Loucy (cell line): ENCODE measurements at regions not wholly inside any gene's neighbourhood (a gene's known extent, or its start where the extent isn't known, plus 50 kb on each side); places are given as distances from the start of the nearest gene placed in this dataset.

Experiments
- EZH2phosphoT487 ChIP-seq: fragments of 200-600 bp; IDR thresholded peaks from 2 replicates; pipeline ENCODE4 v1.6.1; 2018; ENCODE audit warnings: antibody characterized with exemption, mild to moderate bottlenecking, moderate library complexity, borderline replicate concordance
- TF ChIP-seq, protein P1 (sequence below): fragments of 200-600 bp; sonication (generic); conservative IDR thresholded peaks from 2 replicates; pipeline ENCODE4 v1.5.1; 2014; ENCODE audit warnings: mild to moderate bottlenecking, antibody characterized with exemption, low read length

DNA sequence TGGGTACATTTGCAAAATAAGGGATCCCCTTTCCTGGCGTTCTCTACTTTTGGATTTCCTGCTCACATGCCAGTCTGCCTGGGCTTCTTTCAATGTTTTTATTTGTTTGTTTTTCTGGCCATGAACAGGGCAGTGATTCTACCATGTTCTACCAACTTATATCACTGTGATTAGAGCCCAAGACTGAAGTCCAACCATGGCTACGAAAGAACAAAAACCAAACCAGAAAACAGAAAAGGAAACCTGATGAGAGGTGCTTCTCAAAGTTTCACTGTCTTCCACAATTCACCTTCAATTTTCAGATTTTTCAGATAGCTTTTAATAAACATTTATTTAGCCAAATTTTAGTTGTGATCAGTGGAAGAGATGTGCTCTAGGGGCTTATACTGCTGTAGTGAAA is 187.6 kb upstream of the TACR3 start:
- TF ChIP-seq, protein P1, sequence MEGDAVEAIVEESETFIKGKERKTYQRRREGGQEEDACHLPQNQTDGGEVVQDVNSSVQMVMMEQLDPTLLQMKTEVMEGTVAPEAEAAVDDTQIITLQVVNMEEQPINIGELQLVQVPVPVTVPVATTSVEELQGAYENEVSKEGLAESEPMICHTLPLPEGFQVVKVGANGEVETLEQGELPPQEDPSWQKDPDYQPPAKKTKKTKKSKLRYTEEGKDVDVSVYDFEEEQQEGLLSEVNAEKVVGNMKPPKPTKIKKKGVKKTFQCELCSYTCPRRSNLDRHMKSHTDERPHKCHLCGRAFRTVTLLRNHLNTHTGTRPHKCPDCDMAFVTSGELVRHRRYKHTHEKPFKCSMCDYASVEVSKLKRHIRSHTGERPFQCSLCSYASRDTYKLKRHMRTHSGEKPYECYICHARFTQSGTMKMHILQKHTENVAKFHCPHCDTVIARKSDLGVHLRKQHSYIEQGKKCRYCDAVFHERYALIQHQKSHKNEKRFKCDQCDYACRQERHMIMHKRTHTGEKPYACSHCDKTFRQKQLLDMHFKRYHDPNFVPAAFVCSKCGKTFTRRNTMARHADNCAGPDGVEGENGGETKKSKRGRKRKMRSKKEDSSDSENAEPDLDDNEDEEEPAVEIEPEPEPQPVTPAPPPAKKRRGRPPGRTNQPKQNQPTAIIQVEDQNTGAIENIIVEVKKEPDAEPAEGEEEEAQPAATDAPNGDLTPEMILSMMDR, result no peak
- TF ChIP-seq EZH2phosphoT487, result no peak
